K562 (cell line): ENCODE measurements at regions not wholly inside any gene's neighbourhood (a gene's known extent, or its start where the extent isn't known, plus 50 kb on each side); places are given as distances from the start of the nearest gene placed in this dataset.

Experiments
- ATAC-seq: fragments of 200-7000 bp; cut with Tn5 transposase; 3 replicates; pipeline ENCODE4 v1.9.1; 2020; ENCODE audit warnings: moderate library complexity
- BruUV-seq: library from RNA; stranded (reverse); fragments of 400-500 nt; replicated peaks from 2 replicates; lab custom pipeline; 2021; lab: Mats Ljungman, UMichigan
- CTCF ChIA-PET: fragments of 300-600 bp; formaldehyde crosslinking; extraction: SDS; loops from one replicate; lab custom pipeline; 2021; ENCODE audit warnings: low intra/inter-chr PET ratio; lab: Yijun Ruan, JAX
- POLR2A ChIA-PET: fragments of 300-600, 350-650 bp; sonication (Branson Sonifier 250); formaldehyde crosslinking; extraction: SDS; loops from one replicate; lab custom pipeline; 2021; ENCODE audit warnings: antibody characterized with exemption, inconsistent platforms; lab: Yijun Ruan, JAX
- DNase-seq, 4 experiments: peaks; one replicate each; pipeline versions ENCODE4 v3.0.0 to v3.0.0-alpha.2; 2011 to 2018; ENCODE audit warnings: low spot score in 3 of 4, mixed read lengths in 3 of 4; ENCODE audit errors: extremely low read depth in 1 of 4
- FAIRE-seq: peaks from 2 replicates; lab custom pipeline; 2011; peaks lifted over from hg19 to GRCh38; lab: Jason Lieb, UNC
- H2AFZ ChIP-seq: 2 replicates; pipeline ENCODE4 v1.6.0; 2011; ENCODE audit warnings: low read depth, low read length, control low read depth, inconsistent platforms
- H3K27ac ChIP-seq: fragments of 200-600 bp; 3 replicates; pipeline ENCODE4 v1.8.0; 2011; ENCODE audit warnings: low read depth, mild to moderate bottlenecking, control low read depth, inconsistent platforms, low read length, moderate library complexity, mixed read lengths; ENCODE audit errors: extremely low read depth
- H3K27me3 ChIP-seq, 2 experiments: fragments of 300-600 bp in 1 of 2; 2 replicates in 1 of 2; 3 replicates in 1 of 2; pipeline versions ENCODE4 v1.6.0 to v1.8.0; 2011; ENCODE audit warnings: inconsistent platforms in 2 of 2, low read length in 2 of 2, mild to moderate bottlenecking in 1 of 2, mixed read lengths in 1 of 2, moderate library complexity in 1 of 2; ENCODE audit not compliant: control insufficient read depth in 2 of 2, insufficient read depth in 2 of 2
- H3K36me3 ChIP-seq: fragments of 300-600 bp; 3 replicates; pipeline ENCODE4 v1.8.0; 2011; ENCODE audit warnings: mild to moderate bottlenecking, low read length, inconsistent platforms; ENCODE audit not compliant: control insufficient read depth, insufficient read depth
- H3K4me1 ChIP-seq, 2 experiments: fragments of 200-600 bp in 1 of 2; replicated peaks in 1 of 2; 2 replicates in 1 of 2; 3 replicates in 1 of 2; pipeline versions ENCODE4 v1.5.1 to v1.8.0; 2011; ENCODE audit warnings: inconsistent platforms in 2 of 2, low read length in 2 of 2, mild to moderate bottlenecking in 1 of 2, mixed read lengths in 1 of 2, moderate library complexity in 1 of 2; ENCODE audit not compliant: control insufficient read depth in 2 of 2, insufficient read depth in 2 of 2
- H3K4me2 ChIP-seq: 2 replicates; pipeline ENCODE4 v1.6.1; 2011; ENCODE audit warnings: low read length, control low read depth, inconsistent platforms, mixed read lengths; ENCODE audit not compliant: insufficient read depth
- H3K4me3 ChIP-seq: fragments of 200-600 bp; sonication (generic), shearing (Covaris generic); 2 replicates; pipeline ENCODE4 v1.5.1; 2016; ENCODE audit warnings: control low read depth, inconsistent platforms
- H3K79me2 ChIP-seq: fragments of 200-600 bp; 3 replicates; pipeline ENCODE4 v1.8.0; 2011; ENCODE audit warnings: low read length, inconsistent platforms; ENCODE audit not compliant: control insufficient read depth, insufficient read depth
- H3K9ac ChIP-seq, 2 experiments: 2 replicates each; pipeline versions ENCODE4 v1.6.0 to v1.6.1; 2011; ENCODE audit warnings: low read depth in 2 of 2, low read length in 2 of 2, control low read depth in 1 of 2, inconsistent platforms in 1 of 2, mild to moderate bottlenecking in 1 of 2, mixed read lengths in 1 of 2; ENCODE audit not compliant: insufficient read depth in 1 of 2
- H3K9me1 ChIP-seq: one replicate; pipeline ENCODE4 v1.6.0; 2011; ENCODE audit warnings: inconsistent platforms, mild to moderate bottlenecking, low read length, moderate library complexity; ENCODE audit not compliant: control insufficient read depth, insufficient read depth
- H3K9me3 ChIP-seq: replicated peaks from 2 replicates; pipeline ENCODE4 v1.5.1; 2011; ENCODE audit warnings: low read depth, low read length, inconsistent platforms; ENCODE audit not compliant: control insufficient read depth, insufficient read depth
- H4K20me1 ChIP-seq: replicated peaks from 2 replicates; pipeline ENCODE4 v1.6.1; 2011; ENCODE audit warnings: low read length, inconsistent platforms, mixed read lengths; ENCODE audit not compliant: control insufficient read depth, insufficient read depth
- ARNT ChIP-seq, 2 experiments: fragments of 450-650 bp; IDR thresholded peaks; 2 replicates each; pipeline ENCODE4 v1.6.1; 2016; ENCODE audit warnings: mild to moderate bottlenecking in 1 of 2
- CBX8 ChIP-seq: fragments of 200-600 bp; sonication (generic); IDR thresholded peaks from 2 replicates; pipeline ENCODE4 v1.6.1; 2012; ENCODE audit warnings: borderline replicate concordance, mixed run types, low read depth, mild to moderate bottlenecking, moderate library complexity, mixed read lengths, low read length, control low read depth, inconsistent platforms; ENCODE audit not compliant: poor library complexity, severe bottlenecking; ENCODE audit errors: extremely low read depth
- CEBPB ChIP-seq: fragments of 450-650 bp; IDR thresholded peaks from 2 replicates; pipeline ENCODE4 v1.6.1; 2016; ENCODE audit warnings: missing genetic modification characterization, missing compliant biosample characterization
- DMBX1 ChIP-seq: fragments of 250-450 bp; sonication (Bioruptor Pico); IDR thresholded peaks from 2 replicates; pipeline ENCODE4 v1.8.0; 2022; ENCODE audit warnings: inconsistent platforms, mild to moderate bottlenecking, moderate library complexity, borderline replicate concordance
- GABPB2 ChIP-seq: fragments of 250-450 bp; sonication (Bioruptor Pico); conservative IDR thresholded peaks from 2 replicates; pipeline ENCODE4 v1.5.1; 2021; ENCODE audit warnings: mild to moderate bottlenecking
- GTF2A2 ChIP-seq: IDR thresholded peaks from 2 replicates; pipeline ENCODE4 v1.6.1; 2016; ENCODE audit warnings: mild to moderate bottlenecking, missing genetic modification characterization, missing compliant biosample characterization
- HMG20B ChIP-seq: fragments of 250-450 bp; sonication (Bioruptor Pico); IDR thresholded peaks from 2 replicates; pipeline ENCODE4 v1.5.0; 2021; ENCODE audit warnings: mild to moderate bottlenecking
- MXI1 ChIP-seq: IDR thresholded peaks from 2 replicates; pipeline ENCODE4 v1.6.1; 2011; ENCODE audit warnings: low read depth, mild to moderate bottlenecking, improper control_type of control experiment, low read length
- NR2C2 ChIP-seq, 2 experiments: fragments of 200-800 bp in 1 of 2; sonication (Bioruptor generic) in 1 of 2; sonication (generic) in 1 of 2; formaldehyde crosslinking in 1 of 2; IDR thresholded peaks; 2 replicates each; pipeline versions ENCODE4 v1.6.1 to v1.8.0; 2016 to 2022; ENCODE audit warnings: mild to moderate bottlenecking in 1 of 2, missing compliant biosample characterization in 1 of 2, missing genetic modification characterization in 1 of 2, missing genetic modification reagents in 1 of 2
- PML ChIP-seq: IDR thresholded peaks from 2 replicates; pipeline ENCODE4 v1.6.1; 2012; ENCODE audit warnings: low read length, inconsistent platforms
- RBM39 ChIP-seq: fragments of 200-400 bp; formaldehyde crosslinking; optimal IDR thresholded peaks from 2 replicates; pipeline ENCODE3; 2018; ENCODE audit warnings: low read depth, low read length
- RFX7 ChIP-seq: fragments of 250-450 bp; sonication (Bioruptor Pico); IDR thresholded peaks from 2 replicates; pipeline ENCODE4 v1.5.1; 2021; ENCODE audit warnings: mild to moderate bottlenecking
- SIX5 ChIP-seq, 2 experiments: IDR thresholded peaks; 2 replicates each; pipeline ENCODE4 v1.6.1; 2011; ENCODE audit warnings: low read length in 2 of 2, borderline replicate concordance in 1 of 2, low read depth in 1 of 2, mild to moderate bottlenecking in 1 of 2, moderate library complexity in 1 of 2; ENCODE audit not compliant: insufficient read depth in 1 of 2
- SMARCC2 ChIP-seq: fragments of 450-650 bp; IDR thresholded peaks from 2 replicates; pipeline ENCODE4 v1.6.1; 2017; ENCODE audit warnings: antibody characterized with exemption, moderate library complexity, mild to moderate bottlenecking, low read depth
- SP2 ChIP-seq: IDR thresholded peaks from 2 replicates; pipeline ENCODE4 v1.6.1; 2011; ENCODE audit warnings: mild to moderate bottlenecking, low read depth, low read length, moderate library complexity; ENCODE audit not compliant: poor library complexity, severe bottlenecking; ENCODE audit errors: extremely low read depth
- XRCC5 ChIP-seq: fragments of 200-400 bp; formaldehyde crosslinking; IDR thresholded peaks from 2 replicates; pipeline ENCODE4 v1.6.1; 2017; ENCODE audit warnings: low read depth, mild to moderate bottlenecking, low read length
- ZNF551 ChIP-seq: fragments of 250-450 bp; sonication (Bioruptor Pico); IDR thresholded peaks from 2 replicates; pipeline ENCODE4 v1.5.0; 2021; ENCODE audit warnings: mild to moderate bottlenecking, moderate library complexity
- ZNF79 ChIP-seq: fragments of 250-450 bp; sonication (Bioruptor Pico); IDR thresholded peaks from 2 replicates; pipeline ENCODE4 v1.4.0; 2020; ENCODE audit warnings: low read depth, mild to moderate bottlenecking, moderate library complexity
- WGBS: fragments of 100-300 bp; shearing (Covaris generic); methylation state at CpG from one replicate; pipeline ENCODE4 v1.1.6; 2016; ENCODE audit warnings: low coverage, mixed read lengths; ENCODE audit not compliant: insufficient coverage; ENCODE audit errors: missing lambda C conversion rate; 5-methylcytosine and 5-hydroxymethylcytosine counted together
- in situ Hi-C: fragments of 300-500 bp; cut with MboI; formaldehyde crosslinking; loops from 4 replicates; pipeline ENCODE4 v1.15.0; 2018; ENCODE audit warnings: inconsistent platforms, mixed read lengths
- intact Hi-C: fragments of 100-400 bp; cut with micrococcal nuclease; formaldehyde crosslinking; loops from 2 replicates; pipeline ENCODE4 v1.14.2; 2022
- TF ChIP-seq, protein P1 (sequence below), 2 experiments: fragments of 200-800 bp in 1 of 2; sonication (Bioruptor generic) in 1 of 2; sonication (generic) in 1 of 2; formaldehyde crosslinking in 1 of 2; IDR thresholded peaks in 1 of 2; conservative IDR thresholded peaks in 1 of 2; 2 replicates each; pipeline versions ENCODE4 v1.5.0 to v1.6.1; 2016 to 2020; ENCODE audit warnings: missing compliant biosample characterization in 1 of 2, missing genetic modification characterization in 1 of 2, missing genetic modification reagents in 1 of 2
- TF ChIP-seq, protein P2 (sequence below): sonication (generic); formaldehyde crosslinking; IDR thresholded peaks from 2 replicates; pipeline ENCODE4 v1.8.0; 2023; ENCODE audit warnings: mild to moderate bottlenecking, missing genetic modification reagents

DNA sequence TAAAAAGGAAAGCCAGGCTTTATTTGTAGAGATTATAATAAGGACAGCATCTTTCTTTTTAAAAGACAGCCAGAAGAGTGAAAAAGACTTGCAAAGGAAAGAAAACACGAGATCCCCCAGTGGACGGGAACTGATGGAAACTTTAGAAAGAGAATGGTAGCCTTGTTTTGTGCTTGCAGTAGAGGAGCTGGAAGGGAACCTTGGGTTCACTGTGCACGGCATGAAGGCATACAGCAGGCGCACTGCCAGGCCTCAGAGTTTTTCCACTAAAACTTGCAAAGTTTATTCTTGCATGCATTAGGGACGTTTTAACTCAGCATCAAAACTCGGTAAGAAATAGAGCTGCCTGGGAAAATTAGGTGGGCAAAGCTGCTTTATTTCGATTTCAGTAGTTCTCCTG, 248.6 kb downstream of the IRX1 start:
- CTCF ChIA-PET: no interaction called here
- TF ChIP-seq SIX5 (IDR thresholded peaks at IDR 0.05; ENCODE audit: borderline replicate concordance in 1 of 2, insufficient read depth in 1 of 2, low read depth in 1 of 2, low read length in 2 of 2) (no peak), SP2 (no peak), GTF2A2 (no peak), XRCC5 (no peak), ARNT (IDR thresholded peaks at IDR 0.05) (no peak), CEBPB (tag) (no peak), NR2C2 (CRISPR knock-in tag; IDR thresholded peaks at IDR 0.05) (no peak), NR2C2 (tag; IDR thresholded peaks at IDR 0.05) (no peak), SMARCC2 (no peak), MXI1 (no peak), ZNF79 (CRISPR knock-in tag) (no peak), CBX8 (no peak), PML (no peak), RFX7 (no peak), GABPB2 (no peak), HMG20B (CRISPR knock-in tag) (no peak), ZNF551 (no peak), RBM39 (no peak), DMBX1 (CRISPR knock-in tag) (no peak)
- TF ChIP-seq, protein P1, sequence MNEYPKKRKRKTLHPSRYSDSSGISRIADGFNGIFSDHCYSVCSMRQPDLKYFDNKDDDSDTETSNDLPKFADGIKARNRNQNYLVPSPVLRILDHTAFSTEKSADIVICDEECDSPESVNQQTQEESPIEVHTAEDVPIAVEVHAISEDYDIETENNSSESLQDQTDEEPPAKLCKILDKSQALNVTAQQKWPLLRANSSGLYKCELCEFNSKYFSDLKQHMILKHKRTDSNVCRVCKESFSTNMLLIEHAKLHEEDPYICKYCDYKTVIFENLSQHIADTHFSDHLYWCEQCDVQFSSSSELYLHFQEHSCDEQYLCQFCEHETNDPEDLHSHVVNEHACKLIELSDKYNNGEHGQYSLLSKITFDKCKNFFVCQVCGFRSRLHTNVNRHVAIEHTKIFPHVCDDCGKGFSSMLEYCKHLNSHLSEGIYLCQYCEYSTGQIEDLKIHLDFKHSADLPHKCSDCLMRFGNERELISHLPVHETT (CRISPR knock-in tag; conservative IDR thresholded peaks at IDR 0.05 in 1 of 2, IDR thresholded peaks at IDR 0.05 in 1 of 2): no peak
- TF ChIP-seq, protein P2, sequence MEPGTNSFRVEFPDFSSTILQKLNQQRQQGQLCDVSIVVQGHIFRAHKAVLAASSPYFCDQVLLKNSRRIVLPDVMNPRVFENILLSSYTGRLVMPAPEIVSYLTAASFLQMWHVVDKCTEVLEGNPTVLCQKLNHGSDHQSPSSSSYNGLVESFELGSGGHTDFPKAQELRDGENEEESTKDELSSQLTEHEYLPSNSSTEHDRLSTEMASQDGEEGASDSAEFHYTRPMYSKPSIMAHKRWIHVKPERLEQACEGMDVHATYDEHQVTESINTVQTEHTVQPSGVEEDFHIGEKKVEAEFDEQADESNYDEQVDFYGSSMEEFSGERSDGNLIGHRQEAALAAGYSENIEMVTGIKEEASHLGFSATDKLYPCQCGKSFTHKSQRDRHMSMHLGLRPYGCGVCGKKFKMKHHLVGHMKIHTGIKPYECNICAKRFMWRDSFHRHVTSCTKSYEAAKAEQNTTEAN: no peak
- no peaks in the 10 kb centered on the region for H3K9me1 ChIP-seq
- ATAC-seq (no peak), DNase-seq (no peak), FAIRE-seq (no peak)
- H3K36me3 ChIP-seq: no peaks in the 10 kb centered on the region
- intact Hi-C loops: no loop called here
- no peaks in the 10 kb centered on the region for H3K4me1 ChIP-seq
- no TSS peak for BruUV-seq
- no peak overlapping the region for H2AFZ ChIP-seq
- POLR2A ChIA-PET: no interaction called here
- no peak overlapping the region for H3K4me3 ChIP-seq
- H4K20me1 ChIP-seq: no peaks in the 10 kb centered on the region
- no peaks in the 10 kb centered on the region for H3K9me3 ChIP-seq
- H3K4me2 ChIP-seq: no peak overlapping the region
- in situ Hi-C loops: no loop called here
- no peak overlapping the region for H3K27ac ChIP-seq
- H3K9ac ChIP-seq: no peak overlapping the region
- H3K79me2 ChIP-seq: no peaks in the 10 kb centered on the region
- H3K27me3 ChIP-seq: no peaks in the 10 kb centered on the region; a peak in 1 of 5 replicates
- 5% methylated on average over 7 of the region's 7 CpGs for WGBS
